SK-MEL-5 (cell line): ENCODE measurements at regions not wholly inside any gene's neighbourhood (a gene's known extent, or its start where the extent isn't known, plus 50 kb on each side); places are given as distances from the start of the nearest gene placed in this dataset.

Source experiments
- DNase-seq: peaks from one replicate; pipeline ENCODE4 v3.0.0-alpha.2; 2016; ENCODE audit warnings: low read depth, low spot score
- in situ Hi-C: cut with HindIII; loops from 2 replicates; pipeline ENCODE4 v1.10.0; 2016; ENCODE audit warnings: low sequenced_read_pairs, high pct_unique_total_duplicates, low pct_unique_long_range_greater_than_20kb

GRCh38 chr11:13102865-13103539 lies 93.9 kb downstream of the RASSF10 start:
- no peak for DNase-seq
- in situ Hi-C loops, result no loop called here

- DNase-seq, result no peak
- in situ Hi-C loops, result no loop called here
These were observed 94.9 kb downstream of the RASSF10 start for GRCh38 chr11:13103962-13104554.

GRCh38 chr11:13104619-13105236 lies 95.6 kb downstream of the RASSF10 start:
- in situ Hi-C loops, result no loop called here
- DNase-seq, result no peak

- DNase-seq, result no peak
- in situ Hi-C loops, result no loop called here
These were observed 96.2 kb downstream of the RASSF10 start for GRCh38 chr11:13105237-13105844.

- in situ Hi-C loops, result no loop called here
- no peak for DNase-seq
These were observed 98.5 kb downstream of the RASSF10 start for GRCh38 chr11:13107544-13108044.

GRCh38 chr11:13108416-13108815 lies 99.3 kb downstream of the RASSF10 start:
- DNase-seq, result no peak
- in situ Hi-C loops, result no loop called here

- no peak for DNase-seq
- in situ Hi-C loops, result no loop called here
These were observed 100.5 kb downstream of the RASSF10 start for GRCh38 chr11:13109616-13110015.

- no peak for DNase-seq
- in situ Hi-C loops, result no loop called here
These were observed 101.0 kb downstream of the RASSF10 start for GRCh38 chr11:13110145-13110544.

GRCh38 chr11:13110929-13111812 lies 102.1 kb downstream of the RASSF10 start:
- in situ Hi-C loops, result no loop called here
- DNase-seq, result no peak

- in situ Hi-C loops, result no loop called here
- DNase-seq, result no peak
These were observed 102.7 kb downstream of the RASSF10 start for GRCh38 chr11:13111813-13112130.

- DNase-seq, result peak; percentile 48
- in situ Hi-C loops, result no loop called here
These were observed 105.7 kb downstream of the RASSF10 start for GRCh38 chr11:13114566-13115379.

GRCh38 chr11:13115380-13115675 lies 106.2 kb downstream of the RASSF10 start:
- in situ Hi-C loops, result no loop called here
- DNase-seq, result no peak

- in situ Hi-C loops, result no loop called here
- no peak for DNase-seq
These were observed 107.4 kb downstream of the RASSF10 start for GRCh38 chr11:13116491-13116890.

GRCh38 chr11:13117344-13117743 lies 108.2 kb downstream of the RASSF10 start:
- in situ Hi-C loops, result no loop called here

GRCh38 chr11:13118194-13118593 lies 109.1 kb downstream of the RASSF10 start:
- in situ Hi-C loops, result no loop called here
- DNase-seq, result no peak

More at GRCh38 chr11:13117344-13117743, 108.2 kb downstream of the RASSF10 start:
- DNase-seq, result no peak

- no peak for DNase-seq
These were observed 109.5 kb downstream of the RASSF10 start for GRCh38 chr11:13118650-13119049.

GRCh38 chr11:13119361-13119760 lies 110.2 kb downstream of the RASSF10 start:
- in situ Hi-C loops, result no loop called here
- no peak for DNase-seq

More at GRCh38 chr11:13118650-13119049, 109.5 kb downstream of the RASSF10 start:
- in situ Hi-C loops, result no loop called here
